NT2/D1 (cell line): ENCODE measurements at regions not wholly inside any gene's neighbourhood (a gene's known extent, or its start where the extent isn't known, plus 50 kb on each side); places are given as distances from the start of the nearest gene placed in this dataset.

Experiments used
- DNase-seq: peaks from one replicate; pipeline ENCODE4 v3.0.0-alpha.2; 2011; ENCODE audit warnings: low read depth, low spot score
- H3K27me3 ChIP-seq: 2 replicates; pipeline ENCODE4 v1.6.0; 2011; ENCODE audit warnings: mild to moderate bottlenecking; ENCODE audit not compliant: insufficient read length, insufficient read depth
- H3K36me3 ChIP-seq: 2 replicates; pipeline ENCODE4 v1.6.1; 2011; ENCODE audit warnings: mild to moderate bottlenecking, low read length, mixed read lengths; ENCODE audit not compliant: insufficient read depth, insufficient read length
- H3K4me1 ChIP-seq: 2 replicates; pipeline ENCODE4 v1.5.1; 2011; ENCODE audit not compliant: insufficient read depth, insufficient read length
- H3K4me3 ChIP-seq: 2 replicates; pipeline ENCODE4 v1.5.1; 2011; ENCODE audit warnings: low read depth; ENCODE audit not compliant: insufficient read length
- H3K9ac ChIP-seq: 2 replicates; pipeline ENCODE4 v1.6.0; 2011; ENCODE audit warnings: low read depth; ENCODE audit not compliant: insufficient read length
- H3K9me3 ChIP-seq: 2 replicates; pipeline ENCODE4 v1.5.1; 2011; ENCODE audit warnings: mild to moderate bottlenecking, low read length; ENCODE audit not compliant: insufficient read depth
- SUZ12 ChIP-seq: IDR thresholded peaks from 2 replicates; pipeline ENCODE4 v1.6.1; 2011; ENCODE audit not compliant: insufficient read length, insufficient read depth; ENCODE audit errors: extremely low read depth
- YY1 ChIP-seq: IDR thresholded peaks from 2 replicates; pipeline ENCODE4 v1.6.1; 2011; ENCODE audit not compliant: insufficient read length, insufficient read depth
- ZNF274 ChIP-seq: IDR thresholded peaks from 2 replicates; pipeline ENCODE4 v1.6.1; 2011; ENCODE audit warnings: mild to moderate bottlenecking, low read depth, low read length

- TF ChIP-seq YY1, result no peak
- no peak for TF ChIP-seq ZNF274
- no peak for TF ChIP-seq SUZ12
- Histone ChIP-seq H3K4me1 (no peaks in the 10 kb centered on the region), H3K36me3 (no peaks in the 10 kb centered on the region), H3K27me3 (no peaks in the 10 kb centered on the region), H3K9ac (no peak overlapping the region), H3K4me3 (no peak overlapping the region), H3K9me3 (no peaks in the 10 kb centered on the region)
- no peak for DNase-seq
Observed at GRCh38 chr3:80526153-80526552, 758.4 kb upstream of the ROBO1 start.

DNA sequence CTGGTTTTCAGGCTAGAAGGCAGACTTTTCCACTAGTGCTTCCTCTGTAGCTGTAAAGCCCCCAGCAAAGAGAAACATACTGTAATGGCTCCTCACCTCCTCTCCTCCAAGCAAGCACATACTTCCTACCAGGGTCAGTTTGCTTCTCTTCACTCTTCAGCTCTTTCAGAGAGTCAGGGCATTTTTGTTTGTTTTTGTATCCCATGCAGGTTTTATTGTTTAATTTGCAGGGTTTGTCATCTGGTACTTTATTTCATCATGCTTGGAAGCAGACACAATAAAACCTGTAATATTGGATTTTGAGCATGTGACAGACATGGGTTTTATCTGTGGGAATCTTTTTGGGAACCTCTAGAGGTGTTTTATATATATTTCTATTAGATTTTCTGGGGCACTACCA lies 753.3 kb upstream of the ROBO1 start:
- Histone ChIP-seq H3K9me3 (no peaks in the 10 kb centered on the region), H3K27me3 (no peaks in the 10 kb centered on the region), H3K36me3 (no peaks in the 10 kb centered on the region), H3K4me1 (no peaks in the 10 kb centered on the region), H3K9ac (no peak overlapping the region), H3K4me3 (no peak overlapping the region)
- TF ChIP-seq YY1 (no peak), ZNF274 (no peak), SUZ12 (no peak)
- DNase-seq, result no peak

DNA sequence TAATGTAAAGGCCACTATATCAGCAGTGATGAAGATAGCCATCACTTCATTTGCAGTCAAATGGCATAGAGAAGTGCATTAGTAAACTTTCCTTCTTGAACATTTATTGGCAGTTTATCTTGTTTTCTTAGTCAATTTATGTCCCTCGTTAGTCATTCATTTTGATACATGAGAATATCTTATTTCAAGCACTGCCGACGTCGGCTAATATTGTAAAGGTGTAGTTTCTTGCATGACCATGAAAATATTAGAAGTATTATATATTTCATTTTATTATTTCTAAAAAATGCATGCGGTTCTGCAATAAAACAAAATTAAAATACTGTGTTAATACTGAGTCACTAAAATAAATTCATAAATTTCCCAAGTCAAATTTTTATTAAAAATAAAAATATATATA lies 751.6 kb upstream of the ROBO1 start:
- TF ChIP-seq SUZ12 (no peak), YY1 (no peak), ZNF274 (no peak)
- no peak overlapping the region for H3K9ac ChIP-seq
- no peak for DNase-seq
- H3K9me3 ChIP-seq, result no peaks in the 10 kb centered on the region
- no peaks in the 10 kb centered on the region for H3K4me1 ChIP-seq
- no peaks in the 10 kb centered on the region for H3K36me3 ChIP-seq
- H3K27me3 ChIP-seq, result no peaks in the 10 kb centered on the region
- no peak overlapping the region for H3K4me3 ChIP-seq

DNA sequence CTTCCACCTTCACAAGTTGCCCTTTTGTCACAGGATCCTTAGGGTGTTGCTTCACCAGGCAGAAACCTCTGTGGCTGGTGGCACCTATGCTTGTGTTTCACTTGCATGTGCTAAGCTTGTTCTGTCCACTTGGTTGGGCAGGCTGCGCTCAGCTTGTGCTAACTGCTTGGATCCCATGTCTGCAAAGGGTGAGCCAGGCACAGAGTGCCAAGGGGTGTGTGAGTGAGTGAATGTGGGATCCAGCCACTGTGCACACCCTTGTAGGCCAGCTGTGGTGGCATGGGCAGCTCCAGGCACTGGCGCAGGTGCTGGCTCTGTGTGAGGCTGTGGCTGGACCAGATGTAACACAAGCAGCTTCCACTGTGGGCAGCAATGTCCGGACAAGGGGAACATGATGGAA lies 728.7 kb upstream of the ROBO1 start:
- no peak overlapping the region for H3K9ac ChIP-seq
- H3K27me3 ChIP-seq, result no peaks in the 10 kb centered on the region
- H3K4me3 ChIP-seq, result no peak overlapping the region
- TF ChIP-seq YY1 (no peak), ZNF274 (no peak), SUZ12 (no peak)
- H3K9me3 ChIP-seq, result peaks cover 11% of the 10 kb centered on the region; the same call in 1 of the 2 replicates
- no peaks in the 10 kb centered on the region for H3K36me3 ChIP-seq
- no peaks in the 10 kb centered on the region for H3K4me1 ChIP-seq
- no peak for DNase-seq

DNA sequence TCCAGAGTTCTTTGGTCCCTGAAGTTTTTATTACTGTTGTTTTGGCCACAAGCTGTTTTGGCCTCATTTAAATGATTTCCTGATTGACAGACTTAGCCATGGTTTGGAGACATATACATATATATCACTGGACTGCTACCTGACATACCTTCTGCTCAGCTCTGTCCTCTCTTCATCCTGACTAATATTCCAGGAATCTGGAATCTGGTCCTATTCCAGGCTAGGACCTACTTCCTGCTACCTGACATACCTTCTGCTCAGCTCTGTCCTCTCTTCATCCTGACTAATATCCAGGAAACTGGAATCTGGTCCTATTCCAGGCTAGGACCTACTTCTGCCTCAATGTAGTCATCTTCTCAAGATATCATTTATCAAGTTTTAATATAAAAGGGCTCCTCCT lies 724.4 kb upstream of the ROBO1 start:
- no peak for TF ChIP-seq SUZ12
- no peak for TF ChIP-seq ZNF274
- no peak for TF ChIP-seq YY1
- H3K4me1 ChIP-seq, result no peaks in the 10 kb centered on the region
- peaks cover 5% of the 10 kb centered on the region; the same call in 1 of the 2 replicates for H3K9me3 ChIP-seq
- no peak overlapping the region for H3K4me3 ChIP-seq
- no peak overlapping the region for H3K9ac ChIP-seq
- DNase-seq, result no peak
- H3K36me3 ChIP-seq, result no peaks in the 10 kb centered on the region
- H3K27me3 ChIP-seq, result no peaks in the 10 kb centered on the region

DNA sequence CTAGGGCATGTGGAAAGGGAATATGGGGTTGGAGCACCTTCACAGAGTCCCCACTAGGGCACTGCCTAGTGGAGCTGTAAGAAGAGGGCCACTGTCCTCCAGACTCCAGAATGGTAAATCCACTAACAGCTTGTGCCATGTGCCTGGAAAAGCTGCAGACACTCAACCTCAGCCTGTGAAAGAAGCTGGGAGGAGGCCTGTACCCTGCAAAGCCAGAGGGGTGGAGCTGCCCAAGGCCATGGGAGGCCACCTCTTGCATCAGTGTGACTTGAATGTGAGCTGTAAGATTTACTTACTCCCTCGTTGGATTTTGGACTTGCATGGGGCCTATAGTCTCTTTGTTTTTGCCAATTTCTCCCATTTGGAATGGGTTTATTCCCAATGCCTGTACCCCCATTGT lies 705.2 kb upstream of the ROBO1 start:
- no peak for DNase-seq
- Histone ChIP-seq H3K36me3 (no peaks in the 10 kb centered on the region), H3K27me3 (no peaks in the 10 kb centered on the region), H3K4me3 (no peak overlapping the region), H3K4me1 (no peaks in the 10 kb centered on the region), H3K9me3 (peaks cover 8% of the 10 kb centered on the region; the same call in 1 of the 2 replicates), H3K9ac (no peak overlapping the region)
- no peak for TF ChIP-seq ZNF274
- TF ChIP-seq YY1, result no peak
- no peak for TF ChIP-seq SUZ12

DNA sequence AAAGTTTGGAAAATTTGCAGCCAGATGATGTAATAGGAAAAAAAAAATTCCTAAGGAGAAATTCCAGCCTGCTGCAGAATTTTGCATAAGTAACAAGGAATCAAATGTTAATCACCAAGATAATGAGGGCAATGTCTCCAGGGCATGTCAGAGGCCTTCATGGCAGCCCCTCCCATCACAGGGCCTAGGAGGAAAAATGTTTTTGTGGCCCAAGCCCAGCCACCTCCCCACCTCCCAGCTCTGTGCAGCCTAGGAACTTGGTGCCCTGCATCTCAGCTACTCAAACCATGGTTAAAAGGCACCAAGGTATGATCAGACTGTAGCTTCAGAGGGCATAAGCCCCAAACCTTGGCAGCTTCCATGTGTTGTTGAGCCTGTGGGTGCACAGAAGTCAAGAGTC lies 704.7 kb upstream of the ROBO1 start:
- no peak for DNase-seq
- Histone ChIP-seq H3K36me3 (no peaks in the 10 kb centered on the region), H3K9ac (no peak overlapping the region), H3K4me3 (no peak overlapping the region), H3K9me3 (peaks cover 8% of the 10 kb centered on the region; the same call in 1 of the 2 replicates), H3K4me1 (no peaks in the 10 kb centered on the region), H3K27me3 (no peaks in the 10 kb centered on the region)
- TF ChIP-seq YY1 (no peak), ZNF274 (no peak), SUZ12 (no peak)

- Histone ChIP-seq H3K4me3 (no peak overlapping the region), H3K27me3 (no peaks in the 10 kb centered on the region), H3K4me1 (no peaks in the 10 kb centered on the region), H3K36me3 (no peaks in the 10 kb centered on the region), H3K9ac (no peak overlapping the region), H3K9me3 (peaks cover 8% of the 10 kb centered on the region; the same call in 1 of the 2 replicates)
- TF ChIP-seq SUZ12, result no peak
- no peak for TF ChIP-seq ZNF274
- no peak for TF ChIP-seq YY1
- DNase-seq, result no peak
Observed at GRCh38 chr3:80470433-80470832, 702.6 kb upstream of the ROBO1 start.
